Stomach (tissue), 8 donors: ENCODE measurements at regions not wholly inside any gene's neighbourhood (a gene's known extent, or its start where the extent isn't known, plus 50 kb on each side); places are given as distances from the start of the nearest gene placed in this dataset.

Source experiments
- DNase-seq, 2 donors: peaks; one replicate each; pipeline versions ENCODE4 v3.0.0 to v3.0.0-alpha.2; 2013 to 2019
- H3K27ac ChIP-seq, 5 donors: fragments of 200-600 bp in 4 of 5; sonication (generic) in 4 of 5; one replicate each; pipeline ENCODE4 v1.5.1; 2013 to 2019; ENCODE audit warnings: mild to moderate bottlenecking in 1 of 5, moderate library complexity in 1 of 5
- H3K27me3 ChIP-seq, 3 donors: fragments of 200-600 bp; sonication (generic); one replicate each; pipeline ENCODE4 v1.5.1; 2017 to 2019; ENCODE audit warnings: mixed run types in 1 of 3
- H3K36me3 ChIP-seq, 4 donors: fragments of 200-600 bp; sonication (generic); 1 replicate in 3 of 4; 2 replicates in 1 of 4; pipeline ENCODE4 v1.5.1; 2016 to 2019
- H3K4me1 ChIP-seq, 4 donors: fragments of 200-600 bp; sonication (generic); one replicate each; pipeline ENCODE4 v1.5.1; 2016 to 2019
- H3K4me3 ChIP-seq, 4 donors: fragments of 200-600 bp; sonication (generic) in 3 of 4; one replicate each; pipeline ENCODE4 v1.5.1; 2016 to 2019; ENCODE audit warnings: mild to moderate bottlenecking in 1 of 4
- H3K9me3 ChIP-seq, 4 donors: fragments of 200-600 bp; sonication (generic); one replicate each; pipeline ENCODE4 v1.5.1; 2016 to 2019
- EP300 ChIP-seq: sonication (generic); formaldehyde crosslinking; IDR thresholded peaks from one replicate; pipeline ENCODE4 v1.6.1; 2017; ENCODE audit warnings: antibody characterized with exemption
- POLR2A ChIP-seq, 4 donors: fragments of 450-650 bp; IDR thresholded peaks; one replicate each; pipeline ENCODE4 v1.6.1; 2016; ENCODE audit warnings: antibody characterized with exemption in 4 of 4, control low read depth in 2 of 4, mild to moderate bottlenecking in 1 of 4, moderate library complexity in 1 of 4
- POLR2AphosphoS5 ChIP-seq, 3 donors: sonication (generic); formaldehyde crosslinking; IDR thresholded peaks; one replicate each; pipeline ENCODE4 v1.6.1; 2016; ENCODE audit warnings: antibody characterized with exemption in 3 of 3
- WGBS, 5 donors: extraction: QIAGEN DNeasy Blood & Tissue Kit in 3 of 5; methylation state at CpG; one replicate each; pipeline versions ENCODE4 v1.1.5 to v1.1.7; 2013 to 2018; 5-methylcytosine and 5-hydroxymethylcytosine counted together
- intact Hi-C: fragments of 100-400 bp; cut with DNase I; formaldehyde crosslinking; loops from one replicate; pipeline ENCODE4 v1.15.1; 2023; ENCODE audit warnings: low total_unique reads
- TF ChIP-seq, protein P1 (sequence below), 7 experiments: fragments of 450-650 bp in 4 of 7; fragments of 200-600 bp in 3 of 7; sonication (generic) in 3 of 7; IDR thresholded peaks; one replicate each; pipeline ENCODE4 v1.5.1; 2016 to 2019; ENCODE audit warnings: antibody characterized with exemption in 7 of 7, control low read depth in 2 of 7, mild to moderate bottlenecking in 1 of 7
- donor health status: healthy with polysubstance abuse.
- donor health status: Bipolar disorder and iron deficiency.
- donor health status: healthy.

- intact Hi-C loops = no loop called here
- Histone ChIP-seq H3K27ac (no peak overlapping the region), H3K9me3 (no peaks in the 10 kb centered on the region), H3K36me3 (no peaks in the 10 kb centered on the region), H3K4me3 (no peak overlapping the region), H3K27me3 (no peaks in the 10 kb centered on the region), H3K4me1 (no peaks in the 10 kb centered on the region)
- TF ChIP-seq POLR2AphosphoS5 (IDR thresholded peaks at IDR 0.05) (no peak), EP300 (no peak), POLR2A (IDR thresholded peaks at IDR 0.05) (no peak)
- TF ChIP-seq, protein P1, sequence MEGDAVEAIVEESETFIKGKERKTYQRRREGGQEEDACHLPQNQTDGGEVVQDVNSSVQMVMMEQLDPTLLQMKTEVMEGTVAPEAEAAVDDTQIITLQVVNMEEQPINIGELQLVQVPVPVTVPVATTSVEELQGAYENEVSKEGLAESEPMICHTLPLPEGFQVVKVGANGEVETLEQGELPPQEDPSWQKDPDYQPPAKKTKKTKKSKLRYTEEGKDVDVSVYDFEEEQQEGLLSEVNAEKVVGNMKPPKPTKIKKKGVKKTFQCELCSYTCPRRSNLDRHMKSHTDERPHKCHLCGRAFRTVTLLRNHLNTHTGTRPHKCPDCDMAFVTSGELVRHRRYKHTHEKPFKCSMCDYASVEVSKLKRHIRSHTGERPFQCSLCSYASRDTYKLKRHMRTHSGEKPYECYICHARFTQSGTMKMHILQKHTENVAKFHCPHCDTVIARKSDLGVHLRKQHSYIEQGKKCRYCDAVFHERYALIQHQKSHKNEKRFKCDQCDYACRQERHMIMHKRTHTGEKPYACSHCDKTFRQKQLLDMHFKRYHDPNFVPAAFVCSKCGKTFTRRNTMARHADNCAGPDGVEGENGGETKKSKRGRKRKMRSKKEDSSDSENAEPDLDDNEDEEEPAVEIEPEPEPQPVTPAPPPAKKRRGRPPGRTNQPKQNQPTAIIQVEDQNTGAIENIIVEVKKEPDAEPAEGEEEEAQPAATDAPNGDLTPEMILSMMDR (IDR thresholded peaks at IDR 0.05) = no peak
- DNase-seq = no peak
- 80 to 92% (median 88%) methylated on average over 7 of the region's 7 CpGs for WGBS, 5 donors
Measured at GRCh38 chr13:104705031-104705750, 1639.0 kb upstream of the SLC10A2 start.

DNA sequence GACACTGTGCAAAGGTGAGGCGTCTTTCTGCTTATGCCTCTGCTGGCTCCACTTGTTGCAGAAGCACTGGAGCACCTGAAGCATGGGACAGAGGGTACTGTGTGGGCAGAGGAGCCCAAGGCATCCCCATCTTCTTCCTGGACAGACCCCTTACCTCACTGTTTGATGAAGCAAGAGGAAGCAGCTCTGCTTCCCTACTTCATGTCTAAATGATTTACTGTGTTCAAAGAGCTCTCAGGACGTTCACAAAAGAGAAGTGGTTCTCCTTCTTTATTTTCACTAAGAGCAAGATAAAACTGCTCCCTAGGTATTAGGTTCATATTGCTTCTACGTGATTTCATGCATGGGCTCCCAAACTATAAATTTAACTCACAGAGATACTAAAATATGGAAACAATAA, 1635.4 kb upstream of the SLC10A2 start:
- H3K36me3 ChIP-seq = no peaks in the 10 kb centered on the region
- DNase-seq = no peak
- WGBS, 5 donors = 57 to 71% (median 64%) methylated on average over 3 of the region's 3 CpGs

GRCh38 chr13:104694397-104694796, 1628.2 kb upstream of the SLC10A2 start:
- Histone ChIP-seq H3K36me3 (no peaks in the 10 kb centered on the region), H3K4me3 (no peak overlapping the region), H3K27me3 (no peaks in the 10 kb centered on the region), H3K4me1 (no peaks in the 10 kb centered on the region), H3K27ac (no peak overlapping the region), H3K9me3 (no peaks in the 10 kb centered on the region)
- TF ChIP-seq POLR2A (IDR thresholded peaks at IDR 0.05) = no peak
- intact Hi-C loops = no loop called here
- DNase-seq = peak in 1 of 2 donors; percentile 11

More for the DNA sequence above, 1635.4 kb upstream of the SLC10A2 start:
- intact Hi-C loops = no loop called here
- no peaks in the 10 kb centered on the region for H3K9me3 ChIP-seq
- no peak overlapping the region for H3K4me3 ChIP-seq
- no peaks in the 10 kb centered on the region for H3K4me1 ChIP-seq
- no peaks in the 10 kb centered on the region for H3K27me3 ChIP-seq
- H3K27ac ChIP-seq = no peak overlapping the region
- TF ChIP-seq EP300 (no peak), POLR2AphosphoS5 (IDR thresholded peaks at IDR 0.05) (no peak), POLR2A (IDR thresholded peaks at IDR 0.05) (no peak)
- TF ChIP-seq, protein P1 (IDR thresholded peaks at IDR 0.05) = no peak

DNA sequence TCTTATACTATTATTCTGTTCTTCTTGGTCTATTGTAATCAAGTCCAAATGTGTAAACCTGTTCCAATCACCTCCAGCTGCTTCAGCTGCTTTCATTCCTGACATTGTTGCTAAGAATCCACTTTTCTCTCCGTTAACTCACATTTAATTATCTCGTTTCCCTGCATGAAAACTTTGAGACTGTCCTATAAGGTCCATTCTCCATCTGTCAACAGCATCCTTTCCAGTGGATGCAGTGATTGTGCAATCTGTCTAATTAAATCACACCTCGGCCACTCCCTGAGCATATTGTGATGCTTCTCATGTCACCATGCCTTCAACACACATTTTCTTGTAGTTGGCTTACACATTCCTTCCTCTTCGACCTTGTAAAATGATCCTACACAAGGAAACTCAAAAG, 1626.9 kb upstream of the SLC10A2 start:
- no peaks in the 10 kb centered on the region for H3K27me3 ChIP-seq
- H3K4me3 ChIP-seq = no peak overlapping the region
- intact Hi-C loops = no loop called here
- H3K4me1 ChIP-seq = no peaks in the 10 kb centered on the region
- no peaks in the 10 kb centered on the region for H3K9me3 ChIP-seq
- no peak overlapping the region for H3K27ac ChIP-seq
- no peak for DNase-seq
- TF ChIP-seq EP300 = no peak
- TF ChIP-seq, protein P1 (IDR thresholded peaks at IDR 0.05) = no peak
- no peak for TF ChIP-seq POLR2AphosphoS5 (IDR thresholded peaks at IDR 0.05)
- TF ChIP-seq POLR2A (IDR thresholded peaks at IDR 0.05) = no peak
- WGBS, 5 donors = 72 to 78% (median 74%) methylated on average over 4 of the region's 4 CpGs
- H3K36me3 ChIP-seq = no peaks in the 10 kb centered on the region

DNA sequence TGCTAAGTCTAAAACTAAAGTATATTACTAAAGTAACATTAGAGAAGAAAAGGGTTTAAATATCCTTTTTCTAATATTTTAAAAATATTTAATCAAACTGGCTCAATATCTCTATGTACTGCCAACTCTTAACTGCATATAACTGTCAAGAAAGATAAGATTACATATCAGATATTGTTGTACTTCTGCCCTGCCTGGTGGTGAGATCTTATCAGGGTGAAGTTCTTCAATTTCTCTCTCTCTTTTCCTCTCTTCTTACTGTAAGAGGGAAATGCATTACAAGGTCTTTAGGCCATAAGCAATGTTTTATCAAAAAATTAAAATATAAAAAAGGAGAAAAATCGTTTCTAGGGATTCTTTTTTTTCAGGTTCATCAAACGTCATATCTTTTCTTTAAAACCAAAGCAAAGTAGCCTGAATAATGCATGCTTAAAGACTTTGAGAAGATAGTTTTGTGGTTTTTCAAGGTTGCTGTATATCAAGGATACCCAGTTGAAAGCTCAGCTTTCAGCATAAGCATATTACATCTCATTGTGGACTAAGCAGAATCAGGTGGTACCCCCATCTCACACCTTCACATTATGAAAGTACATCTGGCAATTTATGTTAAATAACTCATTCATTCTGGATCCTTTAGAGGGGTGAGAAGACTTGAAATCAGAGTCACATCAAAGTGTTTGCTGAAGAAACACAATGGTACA, 1625.7 kb upstream of the SLC10A2 start:
- Histone ChIP-seq H3K27ac (no peak overlapping the region), H3K4me3 (no peak overlapping the region), H3K27me3 (no peaks in the 10 kb centered on the region), H3K9me3 (no peaks in the 10 kb centered on the region), H3K4me1 (no peaks in the 10 kb centered on the region), H3K36me3 (no peaks in the 10 kb centered on the region)
- 35 to 52% (median 46%) methylated on average over 2 of the region's 2 CpGs for WGBS, 5 donors
- TF ChIP-seq POLR2A (IDR thresholded peaks at IDR 0.05) (no peak), POLR2AphosphoS5 (IDR thresholded peaks at IDR 0.05) (no peak), EP300 (no peak)
- TF ChIP-seq, protein P1 (IDR thresholded peaks at IDR 0.05) = no peak
- intact Hi-C loops = no loop called here
- DNase-seq = no peak
